DND-41 (cell line): ENCODE measurements at regions not wholly inside any gene's neighbourhood (a gene's known extent, or its start where the extent isn't known, plus 50 kb on each side); places are given as distances from the start of the nearest gene placed in this dataset.

Experiments used
- ATAC-seq: fragments of 200-7000 bp; cut with Tn5 transposase; 3 replicates; pipeline ENCODE4 v1.9.1; 2021; ENCODE audit warnings: low read depth; ENCODE audit not compliant: insufficient read depth
- DNase-seq: peaks from one replicate; pipeline ENCODE4 v3.0.0-alpha.2; 2020
- H2AFZ ChIP-seq: 2 replicates; pipeline ENCODE4 v1.6.0; 2012; ENCODE audit warnings: low read depth, low read length
- H3K27ac ChIP-seq: 2 replicates; pipeline ENCODE4 v1.5.1; 2012; ENCODE audit warnings: low read length, inconsistent platforms
- H3K27me3 ChIP-seq: fragments of 200-600 bp; sonication (generic); 2 replicates; pipeline ENCODE4 v1.6.0; 2012; ENCODE audit warnings: low read length, mild to moderate bottlenecking, inconsistent platforms; ENCODE audit not compliant: insufficient read depth, poor library complexity
- H3K36me3 ChIP-seq: 2 replicates; pipeline ENCODE4 v1.5.1; 2012; ENCODE audit warnings: low read length, inconsistent platforms; ENCODE audit not compliant: insufficient read depth
- H3K4me1 ChIP-seq: 2 replicates; pipeline ENCODE4 v1.5.1; 2012; ENCODE audit warnings: mild to moderate bottlenecking, low read length; ENCODE audit not compliant: insufficient read depth
- H3K4me2 ChIP-seq: 2 replicates; pipeline ENCODE4 v1.6.0; 2012; ENCODE audit warnings: mild to moderate bottlenecking, moderate library complexity, low read length, inconsistent platforms; ENCODE audit not compliant: insufficient read depth
- H3K4me3 ChIP-seq, 2 experiments: fragments of 200-600 bp in 1 of 2; shearing (Covaris generic) in 1 of 2; 2 replicates each; pipeline ENCODE4 v1.5.1; 2012 to 2016; ENCODE audit warnings: inconsistent platforms in 2 of 2, low read length in 2 of 2, mild to moderate bottlenecking in 2 of 2, low read depth in 1 of 2, moderate library complexity in 1 of 2
- H3K79me2 ChIP-seq: 2 replicates; pipeline ENCODE4 v1.6.0; 2012; ENCODE audit warnings: low read length, inconsistent platforms; ENCODE audit not compliant: insufficient read depth
- H3K9ac ChIP-seq: 2 replicates; pipeline ENCODE4 v1.6.0; 2012; ENCODE audit warnings: low read depth, mild to moderate bottlenecking, inconsistent platforms, low read length, moderate library complexity
- H3K9me3 ChIP-seq: 2 replicates; pipeline ENCODE4 v1.5.1; 2012; ENCODE audit warnings: low read length, moderate library complexity, mild to moderate bottlenecking, inconsistent platforms; ENCODE audit not compliant: insufficient read depth, severe bottlenecking
- H4K20me1 ChIP-seq: 2 replicates; pipeline ENCODE4 v1.6.0; 2012; ENCODE audit warnings: low read length; ENCODE audit not compliant: insufficient read depth
- EZH2 ChIP-seq: IDR thresholded peaks from 3 replicates; pipeline ENCODE4 v1.6.1; 2012; ENCODE audit warnings: borderline replicate concordance, low read depth, mild to moderate bottlenecking, moderate library complexity, low read length, inconsistent platforms; ENCODE audit not compliant: severe bottlenecking
- TF ChIP-seq, protein P1 (sequence below): IDR thresholded peaks from 2 replicates; pipeline ENCODE4 v1.5.1; 2012; ENCODE audit warnings: borderline replicate concordance, low read length, moderate library complexity, mild to moderate bottlenecking; ENCODE audit not compliant: poor library complexity, severe bottlenecking; ENCODE audit errors: extremely low read depth

DNA sequence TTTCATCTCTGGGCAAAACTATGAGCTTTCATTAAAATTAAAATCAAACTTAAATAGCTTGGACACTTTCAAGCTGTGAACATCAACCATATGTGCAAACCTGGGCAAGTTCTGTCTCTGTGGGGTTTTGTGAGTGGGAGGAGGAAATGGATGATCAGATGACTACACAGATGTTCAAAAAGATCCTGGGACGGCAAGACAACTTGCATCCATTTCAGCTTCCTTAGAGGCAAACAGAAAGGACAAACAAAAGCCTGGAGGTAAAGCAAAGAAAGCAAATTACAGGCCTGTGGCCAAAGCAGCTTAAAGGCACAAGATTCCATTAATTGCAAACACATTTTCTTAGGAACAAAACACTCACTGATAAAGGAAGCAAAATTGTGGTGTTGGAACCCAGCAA, 222.2 kb downstream of the NEBL start:
- Histone ChIP-seq H3K9me3 (no peaks in the 10 kb centered on the region), H2AFZ (no peak overlapping the region), H3K4me1 (no peaks in the 10 kb centered on the region), H3K79me2 (no peaks in the 10 kb centered on the region), H3K4me3 (no peak overlapping the region), H3K9ac (no peak overlapping the region), H3K4me2 (no peak overlapping the region), H3K36me3 (no peaks in the 10 kb centered on the region), H3K27me3 (no peaks in the 10 kb centered on the region), H4K20me1 (no peaks in the 10 kb centered on the region), H3K27ac (no peak overlapping the region)
- DNase-seq (no peak), ATAC-seq (no peak)
- TF ChIP-seq, protein P1, sequence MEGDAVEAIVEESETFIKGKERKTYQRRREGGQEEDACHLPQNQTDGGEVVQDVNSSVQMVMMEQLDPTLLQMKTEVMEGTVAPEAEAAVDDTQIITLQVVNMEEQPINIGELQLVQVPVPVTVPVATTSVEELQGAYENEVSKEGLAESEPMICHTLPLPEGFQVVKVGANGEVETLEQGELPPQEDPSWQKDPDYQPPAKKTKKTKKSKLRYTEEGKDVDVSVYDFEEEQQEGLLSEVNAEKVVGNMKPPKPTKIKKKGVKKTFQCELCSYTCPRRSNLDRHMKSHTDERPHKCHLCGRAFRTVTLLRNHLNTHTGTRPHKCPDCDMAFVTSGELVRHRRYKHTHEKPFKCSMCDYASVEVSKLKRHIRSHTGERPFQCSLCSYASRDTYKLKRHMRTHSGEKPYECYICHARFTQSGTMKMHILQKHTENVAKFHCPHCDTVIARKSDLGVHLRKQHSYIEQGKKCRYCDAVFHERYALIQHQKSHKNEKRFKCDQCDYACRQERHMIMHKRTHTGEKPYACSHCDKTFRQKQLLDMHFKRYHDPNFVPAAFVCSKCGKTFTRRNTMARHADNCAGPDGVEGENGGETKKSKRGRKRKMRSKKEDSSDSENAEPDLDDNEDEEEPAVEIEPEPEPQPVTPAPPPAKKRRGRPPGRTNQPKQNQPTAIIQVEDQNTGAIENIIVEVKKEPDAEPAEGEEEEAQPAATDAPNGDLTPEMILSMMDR = no peak
- no peak for TF ChIP-seq EZH2

DNA sequence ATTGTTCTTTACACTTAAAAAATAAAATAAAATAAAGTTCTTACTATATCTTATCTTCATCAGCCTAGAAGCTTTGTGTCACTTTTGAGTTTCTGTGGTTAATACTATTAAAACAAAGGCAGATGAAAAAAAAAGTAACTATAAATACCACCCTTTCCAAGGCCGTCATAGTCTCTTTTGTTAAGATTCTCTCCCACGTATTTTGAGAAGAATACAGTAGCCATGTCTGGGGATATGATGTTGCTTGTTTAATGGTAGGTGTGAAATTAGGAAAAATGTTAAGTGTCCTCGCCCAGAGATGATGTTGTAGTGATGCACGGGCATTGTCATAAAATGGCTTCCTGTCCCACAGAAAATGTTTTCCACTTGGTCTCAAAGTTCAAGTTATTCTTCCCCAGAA, 223.9 kb downstream of the NEBL start:
- no peaks in the 10 kb centered on the region for H3K27me3 ChIP-seq
- no peaks in the 10 kb centered on the region for H3K79me2 ChIP-seq
- DNase-seq (no peak), ATAC-seq (no peak)
- no peak overlapping the region for H3K9ac ChIP-seq
- H3K4me3 ChIP-seq = no peak overlapping the region
- no peak for TF ChIP-seq EZH2
- TF ChIP-seq, protein P1 = no peak
- no peak overlapping the region for H3K4me2 ChIP-seq
- H4K20me1 ChIP-seq = no peaks in the 10 kb centered on the region
- H3K4me1 ChIP-seq = no peaks in the 10 kb centered on the region
- no peaks in the 10 kb centered on the region for H3K36me3 ChIP-seq
- no peak overlapping the region for H2AFZ ChIP-seq
- no peak overlapping the region for H3K27ac ChIP-seq
- H3K9me3 ChIP-seq = no peaks in the 10 kb centered on the region

DNA sequence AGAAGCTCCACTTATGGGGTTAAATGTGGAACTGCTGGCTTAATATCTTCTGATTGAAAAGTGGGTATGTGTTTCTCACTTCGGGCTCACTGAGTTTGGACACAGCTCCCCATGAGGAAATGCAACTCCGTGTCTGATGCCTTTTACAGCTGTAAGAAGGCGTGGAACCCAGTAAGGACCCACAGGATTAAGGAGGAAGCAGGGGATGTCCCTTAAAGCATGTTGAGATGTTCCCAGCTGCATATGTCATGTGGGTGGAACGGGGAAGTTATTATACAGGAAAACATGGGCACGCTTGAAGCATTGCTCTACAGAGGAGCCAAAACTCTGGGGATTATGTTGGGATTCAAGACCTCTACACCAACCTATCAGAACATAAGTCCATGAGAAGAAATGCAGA, 224.4 kb downstream of the NEBL start:
- Histone ChIP-seq H4K20me1 (no peaks in the 10 kb centered on the region), H3K4me2 (no peak overlapping the region), H2AFZ (no peak overlapping the region), H3K4me1 (no peaks in the 10 kb centered on the region), H3K9ac (no peak overlapping the region), H3K9me3 (no peaks in the 10 kb centered on the region), H3K36me3 (no peaks in the 10 kb centered on the region), H3K4me3 (no peak overlapping the region), H3K27me3 (no peaks in the 10 kb centered on the region), H3K27ac (no peak overlapping the region), H3K79me2 (no peaks in the 10 kb centered on the region)
- ATAC-seq (no peak), DNase-seq (no peak)
- TF ChIP-seq, protein P1 = no peak
- TF ChIP-seq EZH2 = no peak

DNA sequence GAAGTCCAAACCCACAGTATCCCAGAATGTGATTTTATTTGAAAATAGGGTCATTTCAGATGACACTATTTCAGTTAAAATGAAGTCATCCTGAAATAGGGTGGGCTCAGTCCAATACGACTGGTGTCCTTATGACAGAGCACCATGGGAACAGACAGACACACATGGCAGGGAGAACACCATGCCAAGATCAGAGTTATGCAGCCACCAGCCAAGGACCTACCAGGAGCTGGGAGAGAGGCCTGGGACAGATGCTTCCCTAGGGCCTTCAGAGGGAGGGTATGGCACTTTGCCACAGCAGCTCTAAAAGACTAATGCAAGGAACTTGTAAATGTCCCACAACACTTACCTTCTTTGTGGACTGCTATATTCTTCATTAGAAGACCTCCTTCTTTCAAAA, 226.5 kb downstream of the NEBL start:
- no peaks in the 10 kb centered on the region for H3K4me1 ChIP-seq
- no peak for TF ChIP-seq EZH2
- TF ChIP-seq, protein P1 = no peak
- H3K79me2 ChIP-seq = no peaks in the 10 kb centered on the region
- H3K9ac ChIP-seq = no peak overlapping the region
- no peak overlapping the region for H3K4me3 ChIP-seq
- no peak overlapping the region for H2AFZ ChIP-seq
- H4K20me1 ChIP-seq = no peaks in the 10 kb centered on the region
- no peak overlapping the region for H3K4me2 ChIP-seq
- no peak for DNase-seq
- H3K36me3 ChIP-seq = no peaks in the 10 kb centered on the region
- no peaks in the 10 kb centered on the region for H3K27me3 ChIP-seq
- ATAC-seq = no peak
- H3K27ac ChIP-seq = no peak overlapping the region
- no peaks in the 10 kb centered on the region for H3K9me3 ChIP-seq
